ENCODE measurements at regions not wholly inside any gene's neighbourhood (a gene's known extent, or its start where the extent isn't known, plus 50 kb on each side); places are given as distances from the start of the nearest gene placed in this dataset.

DNA sequence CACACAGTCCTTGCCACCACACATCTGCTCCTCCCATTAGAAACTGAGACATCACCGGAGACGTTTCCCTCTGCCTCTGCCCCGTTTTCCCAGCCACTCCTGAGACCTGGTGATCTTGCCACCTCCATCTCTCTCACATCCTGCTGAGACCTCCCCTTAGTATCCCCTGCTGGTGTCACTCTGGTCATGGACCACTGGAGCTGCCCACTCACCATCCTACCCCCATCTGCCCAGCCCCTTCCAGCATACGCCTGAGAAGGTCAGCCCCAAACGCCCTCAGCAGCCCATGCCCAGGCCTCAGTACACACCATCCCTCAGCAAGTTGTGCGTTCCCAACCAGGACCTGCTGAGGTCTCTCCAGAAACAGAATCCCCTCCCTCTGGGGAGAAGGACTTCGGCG lies 64.3 kb downstream of the SHANK2 start:
- Histone ChIP-seq H3K9me3 (no peaks in the 10 kb centered on the region), H3K36me3 (no peaks in the 10 kb centered on the region)
- no peak for DNase-seq

DNA sequence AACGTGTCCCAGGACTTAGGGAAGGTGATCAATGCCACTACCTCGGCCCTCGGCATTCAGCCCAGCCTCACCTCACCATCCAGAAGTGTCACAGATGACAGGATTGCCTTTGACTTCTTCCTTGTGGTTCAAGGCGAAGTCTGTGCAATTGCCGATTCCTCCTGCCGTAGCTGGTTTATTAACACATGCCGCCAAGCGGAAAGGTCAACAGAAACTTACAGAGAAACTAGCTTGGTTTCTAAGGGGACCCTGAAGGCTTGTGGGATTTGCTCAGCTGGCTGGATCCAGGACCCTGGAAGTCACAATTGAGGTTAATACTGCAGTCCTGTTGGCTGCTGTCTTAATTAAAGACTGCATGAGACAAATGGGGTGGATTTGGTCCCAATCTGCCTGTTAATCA lies 65.6 kb downstream of the SHANK2 start:
- Histone ChIP-seq H3K36me3 (no peaks in the 10 kb centered on the region), H3K27me3 (no peaks in the 10 kb centered on the region), H3K27ac (no peak overlapping the region), H3K9ac (ENCODE audit: low read depth in 2 of 2, low read length in 2 of 2) (no peak overlapping the region), H3K9me3 (no peaks in the 10 kb centered on the region), H3K4me3 (no peak overlapping the region), H3K4me1 (no peaks in the 10 kb centered on the region)
- no peak for DNase-seq
- intact Hi-C loops (cut with DNase I), result no loop called here
- TF ChIP-seq, protein P1, sequence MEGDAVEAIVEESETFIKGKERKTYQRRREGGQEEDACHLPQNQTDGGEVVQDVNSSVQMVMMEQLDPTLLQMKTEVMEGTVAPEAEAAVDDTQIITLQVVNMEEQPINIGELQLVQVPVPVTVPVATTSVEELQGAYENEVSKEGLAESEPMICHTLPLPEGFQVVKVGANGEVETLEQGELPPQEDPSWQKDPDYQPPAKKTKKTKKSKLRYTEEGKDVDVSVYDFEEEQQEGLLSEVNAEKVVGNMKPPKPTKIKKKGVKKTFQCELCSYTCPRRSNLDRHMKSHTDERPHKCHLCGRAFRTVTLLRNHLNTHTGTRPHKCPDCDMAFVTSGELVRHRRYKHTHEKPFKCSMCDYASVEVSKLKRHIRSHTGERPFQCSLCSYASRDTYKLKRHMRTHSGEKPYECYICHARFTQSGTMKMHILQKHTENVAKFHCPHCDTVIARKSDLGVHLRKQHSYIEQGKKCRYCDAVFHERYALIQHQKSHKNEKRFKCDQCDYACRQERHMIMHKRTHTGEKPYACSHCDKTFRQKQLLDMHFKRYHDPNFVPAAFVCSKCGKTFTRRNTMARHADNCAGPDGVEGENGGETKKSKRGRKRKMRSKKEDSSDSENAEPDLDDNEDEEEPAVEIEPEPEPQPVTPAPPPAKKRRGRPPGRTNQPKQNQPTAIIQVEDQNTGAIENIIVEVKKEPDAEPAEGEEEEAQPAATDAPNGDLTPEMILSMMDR (IDR thresholded peaks at IDR 0.05), result no peak

More for the DNA sequence above, 64.3 kb downstream of the SHANK2 start:
- H3K27ac ChIP-seq, result no peak overlapping the region
- TF ChIP-seq, protein P1 (IDR thresholded peaks at IDR 0.05), result no peak
- intact Hi-C loops (cut with DNase I), result no loop called here
- no peak overlapping the region for H3K9ac ChIP-seq (ENCODE audit: low read depth in 2 of 2, low read length in 2 of 2)
- H3K4me3 ChIP-seq, result no peak overlapping the region
- peaks cover 3% of the 10 kb centered on the region for H3K4me1 ChIP-seq
- H3K27me3 ChIP-seq, result no peaks in the 10 kb centered on the region

DNA sequence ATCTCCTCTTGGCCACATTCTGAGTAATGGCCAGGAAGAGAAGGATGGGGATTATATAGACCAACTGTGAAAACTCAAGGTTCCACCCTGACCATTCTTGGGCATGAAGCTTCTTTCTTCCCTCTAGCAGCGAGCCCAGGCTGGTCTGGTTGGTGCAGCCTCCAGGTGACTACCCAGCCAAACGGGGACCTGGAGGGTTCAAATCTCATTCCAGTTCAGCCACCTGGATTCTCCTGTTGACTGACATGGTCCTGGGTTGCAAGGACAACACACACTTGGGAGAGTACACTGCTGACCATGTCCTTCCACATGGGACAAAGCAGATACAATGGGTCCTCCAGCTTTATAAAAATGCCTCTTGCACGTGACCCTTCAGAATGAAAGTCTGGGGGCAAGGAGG lies 67.0 kb downstream of the SHANK2 start:
- Histone ChIP-seq H3K9ac (ENCODE audit: low read depth in 2 of 2, low read length in 2 of 2) (no peak overlapping the region), H3K36me3 (no peaks in the 10 kb centered on the region), H3K27ac (no peak overlapping the region), H3K27me3 (no peaks in the 10 kb centered on the region), H3K9me3 (no peaks in the 10 kb centered on the region), H3K4me1 (no peaks in the 10 kb centered on the region), H3K4me3 (no peak overlapping the region)
- TF ChIP-seq, protein P1 (IDR thresholded peaks at IDR 0.05), result no peak
- DNase-seq, result no peak
- intact Hi-C loops (cut with DNase I), result no loop called here

DNA sequence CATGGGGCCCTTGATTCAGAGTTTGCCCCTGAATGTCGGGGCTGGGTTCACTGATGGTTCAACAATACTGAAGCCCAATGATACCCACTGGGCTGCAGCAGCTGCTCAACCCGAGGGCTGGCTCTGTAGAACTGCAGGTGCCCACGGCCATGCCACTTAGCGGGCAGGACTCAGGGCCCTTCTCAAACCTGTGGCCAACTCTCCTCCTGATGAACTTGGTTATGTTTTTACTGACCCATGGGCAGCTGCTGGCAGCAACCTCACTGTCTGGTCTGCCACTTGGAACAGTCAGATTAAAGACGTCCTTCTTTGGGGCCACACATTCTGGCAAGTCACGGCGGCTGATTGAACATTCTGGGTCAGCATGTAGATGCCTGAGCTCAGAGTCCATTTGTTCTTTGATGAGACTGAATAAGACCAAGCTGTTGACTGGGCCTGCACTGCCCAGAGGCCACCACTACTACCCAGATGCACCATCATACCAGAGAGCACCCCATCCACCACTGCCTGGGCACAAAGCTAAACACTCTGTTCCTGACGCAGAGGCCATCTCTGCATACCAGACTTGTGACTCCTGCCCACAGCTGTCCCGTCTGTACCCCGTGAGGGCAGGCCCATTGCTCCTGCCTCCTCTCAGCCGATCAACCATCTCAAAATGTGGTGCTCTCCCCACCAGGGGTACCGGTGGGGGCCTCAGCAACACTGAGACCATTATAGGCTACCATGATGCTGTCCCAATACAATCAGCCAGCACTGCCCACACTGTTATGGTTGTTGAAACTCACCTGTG lies 67.8 kb downstream of the SHANK2 start:
- DNase-seq, result no peak
- Histone ChIP-seq H3K4me1 (no peaks in the 10 kb centered on the region), H3K36me3 (no peaks in the 10 kb centered on the region), H3K27ac (no peak overlapping the region), H3K27me3 (no peaks in the 10 kb centered on the region), H3K9me3 (no peaks in the 10 kb centered on the region), H3K9ac (ENCODE audit: low read depth in 2 of 2, low read length in 2 of 2) (no peak overlapping the region), H3K4me3 (no peak overlapping the region)
- intact Hi-C loops (cut with DNase I), result no loop called here
- TF ChIP-seq, protein P1 (IDR thresholded peaks at IDR 0.05), result no peak

DNA sequence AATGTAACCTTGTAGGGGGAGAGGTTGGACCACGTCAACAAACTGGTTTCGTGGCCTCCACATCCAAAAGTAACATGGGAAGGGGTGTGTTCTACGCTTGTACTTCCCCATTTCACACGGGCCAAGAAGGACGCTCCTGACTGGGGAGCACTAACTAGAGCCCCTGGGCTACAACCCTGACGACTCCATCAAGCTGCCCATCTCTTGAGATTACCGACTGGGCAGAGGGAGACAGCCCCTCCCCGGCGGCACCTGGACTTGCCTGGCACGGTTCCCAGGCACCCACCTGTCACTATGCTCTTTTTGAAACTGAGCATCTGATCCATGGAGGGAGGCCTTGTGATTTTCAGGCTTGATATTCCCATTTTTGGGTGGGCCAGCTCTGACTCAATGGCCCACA lies 68.5 kb downstream of the SHANK2 start:
- no peak for DNase-seq
- no peaks in the 10 kb centered on the region for H3K27me3 ChIP-seq
- no peaks in the 10 kb centered on the region for H3K36me3 ChIP-seq
- H3K4me1 ChIP-seq, result no peaks in the 10 kb centered on the region
- TF ChIP-seq, protein P1 (IDR thresholded peaks at IDR 0.05), result no peak
- no peaks in the 10 kb centered on the region for H3K9me3 ChIP-seq
- no peak overlapping the region for H3K4me3 ChIP-seq
- intact Hi-C loops (cut with DNase I), result no loop called here
- H3K27ac ChIP-seq, result no peak overlapping the region
- no peak overlapping the region for H3K9ac ChIP-seq (ENCODE audit: low read depth in 2 of 2, low read length in 2 of 2)

Measured in colonic mucosa (tissue), 4 donors.